GM18520 (cell line): ENCODE measurements at regions not wholly inside any gene's neighbourhood (a gene's known extent, or its start where the extent isn't known, plus 50 kb on each side); places are given as distances from the start of the nearest gene placed in this dataset.
"Not testable (repeated sequence)": the region's sequence is repeated elsewhere in the genome, so short reads cannot be mapped to it uniquely, and the experiment has no call there.

Experiments
- ATAC-seq: cut with Tn5 transposase; IDR thresholded peaks from one replicate; pipeline ENCODE4 v1.9.1; 2021; ENCODE audit not compliant: unreplicated experiment

DNA sequence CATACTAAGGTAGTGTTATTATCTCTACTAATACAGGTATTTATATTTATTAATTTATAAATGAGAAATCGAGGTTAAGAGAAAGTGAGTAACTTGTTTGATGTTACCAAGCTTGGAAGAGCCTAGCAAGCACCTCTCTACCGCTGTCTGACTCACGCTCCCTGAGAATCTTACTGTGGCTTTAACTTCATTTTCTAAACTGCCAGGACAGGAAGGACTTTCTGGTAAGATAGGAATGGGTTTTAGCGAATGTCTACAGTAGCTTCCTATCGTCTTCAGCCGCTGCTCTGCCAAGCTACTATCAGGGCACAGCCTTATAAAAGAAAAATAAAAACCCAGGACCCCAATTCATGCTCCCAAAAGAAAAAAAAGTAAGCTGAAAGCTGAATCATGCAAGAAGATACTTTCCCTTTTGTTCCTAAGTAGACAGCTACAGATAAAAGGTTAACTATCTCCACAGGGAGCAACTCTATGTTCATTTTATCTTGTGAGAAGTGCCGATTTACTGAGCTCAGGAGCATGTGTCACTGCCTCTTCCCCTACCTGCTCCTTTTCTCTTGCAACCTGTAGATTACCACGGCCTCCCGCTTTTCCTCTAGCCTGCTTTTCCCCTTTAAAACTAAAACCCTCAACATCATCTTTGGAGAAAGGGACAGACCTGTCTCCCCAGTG lies 60.2 kb downstream of the THNSL1 start:
- ATAC-seq: no peak

DNA sequence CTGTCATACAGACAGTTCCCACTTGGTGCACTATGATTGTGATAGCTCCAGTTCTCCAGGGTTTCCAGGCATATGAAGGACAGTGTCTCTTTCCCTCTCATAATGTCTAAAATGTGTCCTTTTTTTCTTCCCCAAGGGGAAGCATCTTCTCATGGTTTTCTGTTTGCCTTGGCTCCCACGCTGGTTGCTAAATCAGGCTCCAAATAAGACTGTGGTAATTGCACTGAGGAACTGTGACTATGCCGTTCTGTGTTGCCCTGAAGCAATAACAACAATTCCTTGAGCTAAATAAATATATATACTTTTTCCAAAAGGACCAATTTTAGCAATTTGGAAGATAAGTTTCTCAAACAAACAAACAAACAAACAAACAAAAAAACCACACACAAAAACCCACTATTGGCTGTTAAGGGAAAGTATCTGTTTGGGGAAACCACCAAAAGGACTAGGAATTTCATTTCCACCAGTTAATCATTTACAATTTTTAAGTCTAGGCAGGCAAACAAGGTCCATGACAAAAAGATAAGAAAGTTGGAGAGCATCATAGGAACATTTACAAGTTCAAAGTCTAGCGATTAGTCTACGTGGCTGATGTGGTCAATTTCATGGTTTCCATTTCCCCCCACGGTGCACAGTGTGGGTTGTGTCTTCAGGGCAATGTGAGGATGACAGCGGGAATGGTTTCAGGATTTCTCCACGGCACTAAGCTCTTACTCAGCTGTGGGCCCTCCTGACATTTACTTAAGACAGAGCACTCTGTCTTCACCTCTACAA lies 62.4 kb downstream of the THNSL1 start:
- ATAC-seq: no peak

DNA sequence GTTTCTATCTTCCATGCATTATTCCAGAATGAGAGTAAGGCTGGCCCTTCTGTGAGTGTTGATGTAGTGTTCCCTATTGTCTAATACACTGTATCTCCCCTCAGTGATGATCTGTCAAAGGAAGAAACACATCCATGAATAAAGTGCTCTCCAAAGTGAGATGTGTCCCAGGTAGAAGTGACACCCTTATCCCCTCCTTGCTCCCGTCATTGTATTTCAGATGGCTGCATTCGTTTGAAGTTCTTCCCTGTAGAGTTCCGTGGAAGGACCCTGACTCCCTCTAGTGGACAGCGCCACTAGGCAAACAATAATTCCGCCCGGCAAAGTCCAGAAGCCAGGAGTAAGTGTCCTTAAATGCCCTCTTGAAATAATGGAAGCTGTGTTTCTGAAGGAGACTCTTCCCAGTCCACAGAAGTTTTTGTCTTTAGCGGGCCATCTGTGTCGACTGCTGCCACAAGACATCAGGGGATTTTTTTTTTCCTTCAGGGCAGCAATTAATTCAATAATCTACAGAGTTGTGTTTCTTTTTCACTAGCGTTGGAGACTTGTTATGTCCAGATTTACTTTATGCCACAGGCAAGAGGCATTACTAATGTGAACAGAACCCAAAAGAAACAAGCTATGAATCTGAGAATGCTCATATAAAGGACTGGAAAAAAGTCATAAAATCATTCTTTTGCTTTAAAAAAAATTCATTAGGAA lies 64.6 kb downstream of the THNSL1 start:
- no peak for ATAC-seq

DNA sequence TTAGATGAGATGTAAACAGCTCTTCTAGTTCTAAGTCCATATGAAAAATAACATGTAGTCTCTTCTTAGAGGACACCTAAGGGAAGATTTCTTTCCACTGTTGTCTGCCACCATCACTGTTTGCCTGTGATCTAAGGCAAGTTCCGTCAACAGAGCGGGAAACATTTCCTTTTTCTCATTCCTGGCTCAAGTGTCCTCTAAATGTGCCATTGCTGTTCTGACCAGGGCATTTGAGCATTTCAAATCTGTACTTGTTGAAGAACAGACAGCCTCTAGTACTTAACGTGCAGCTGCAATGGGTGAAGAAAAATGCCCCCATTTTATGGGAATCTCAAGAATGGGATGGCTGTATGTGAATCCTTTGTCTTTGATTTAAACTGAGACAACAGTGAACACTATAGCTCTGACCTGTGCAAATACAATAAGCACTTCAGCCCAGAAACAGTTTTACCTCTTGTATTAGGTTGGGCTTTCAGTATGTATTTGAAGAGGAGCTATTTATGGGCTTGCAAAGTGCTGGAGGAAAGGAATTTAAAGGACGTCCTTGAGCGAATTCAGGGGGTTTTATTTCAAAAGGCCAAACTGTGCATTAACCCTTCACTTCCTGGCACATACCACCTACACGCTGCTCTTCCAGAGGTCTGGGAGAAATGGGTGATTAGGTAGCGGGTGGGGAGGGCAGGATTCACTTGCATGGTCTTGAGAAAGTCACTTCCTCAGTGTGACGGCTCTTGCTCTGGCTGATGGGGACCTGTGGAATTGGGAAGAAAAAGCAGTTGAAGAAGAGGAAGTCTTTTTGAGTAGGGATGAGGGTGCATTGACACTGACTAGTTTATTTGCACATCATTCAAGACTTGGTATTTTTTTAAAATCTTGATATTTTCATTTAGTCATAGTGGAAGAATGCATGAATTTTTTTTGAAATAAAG lies 66.1 kb downstream of the THNSL1 start:
- no peak for ATAC-seq

DNA sequence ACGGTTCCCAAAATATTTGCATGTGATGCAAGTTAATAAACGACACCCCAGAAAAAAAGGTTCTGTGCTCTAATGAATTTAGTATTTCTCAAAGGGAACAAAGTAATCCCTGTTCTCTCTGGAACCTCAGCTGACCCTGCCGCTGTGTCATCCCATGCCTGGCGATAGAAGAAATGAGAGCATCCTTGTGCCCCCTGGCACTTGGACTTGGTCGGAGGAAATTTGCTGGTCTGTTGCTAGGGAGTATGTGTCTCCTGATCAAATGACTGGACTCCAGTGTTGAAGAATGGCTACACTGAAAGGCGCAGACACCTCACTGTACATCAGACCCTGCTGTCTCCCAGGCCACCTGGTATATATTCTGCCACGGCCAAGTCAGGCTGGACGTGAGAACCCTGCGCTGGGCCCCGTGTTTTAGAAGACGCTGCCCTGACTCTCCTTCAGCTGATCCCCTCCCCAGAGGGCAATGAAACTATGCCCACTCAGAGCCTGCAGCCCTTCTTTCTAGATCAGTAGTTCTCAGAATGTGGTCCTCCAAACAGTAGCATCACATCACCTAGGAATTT lies 67.2 kb downstream of the THNSL1 start:
- ATAC-seq: no peak

DNA sequence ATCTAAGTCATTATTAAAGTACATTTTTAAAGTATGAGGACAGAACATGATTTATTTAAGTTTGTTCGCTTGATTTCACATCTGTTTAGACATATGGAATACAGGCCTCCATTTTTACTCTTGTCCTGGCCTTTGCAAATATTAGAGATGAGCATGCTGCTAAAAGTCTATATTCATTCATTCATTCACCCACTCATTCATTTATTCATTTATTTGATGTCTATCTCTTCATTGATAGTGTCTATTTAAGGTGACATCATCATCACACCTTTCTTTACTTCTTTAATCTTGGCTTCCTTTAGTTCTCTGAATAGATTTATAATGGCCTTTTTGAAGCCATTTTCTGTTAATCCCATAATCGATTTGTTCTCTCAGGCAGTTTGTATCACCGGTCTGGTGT lies 68.0 kb downstream of the THNSL1 start:
- ATAC-seq: no peak

DNA sequence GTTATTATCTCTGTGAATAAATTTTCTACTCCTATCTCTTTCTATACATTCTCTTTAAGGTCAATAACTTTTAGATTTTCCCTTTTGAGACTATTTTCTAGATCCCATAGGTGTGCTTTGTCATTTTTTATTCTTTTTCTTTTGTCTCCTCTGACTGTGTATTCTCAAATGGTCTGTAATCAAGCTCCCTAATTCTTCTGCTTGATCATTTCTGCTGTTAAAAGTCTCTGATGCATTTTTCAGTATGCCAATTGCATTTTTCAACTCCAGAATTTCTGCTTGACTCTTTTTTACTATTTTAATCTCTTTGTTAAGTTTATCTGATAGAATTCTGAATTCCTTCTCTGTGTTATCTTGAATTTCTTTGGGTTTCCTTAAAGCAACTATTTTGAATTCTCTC lies 78.2 kb downstream of the THNSL1 start:
- ATAC-seq: no peak

DNA sequence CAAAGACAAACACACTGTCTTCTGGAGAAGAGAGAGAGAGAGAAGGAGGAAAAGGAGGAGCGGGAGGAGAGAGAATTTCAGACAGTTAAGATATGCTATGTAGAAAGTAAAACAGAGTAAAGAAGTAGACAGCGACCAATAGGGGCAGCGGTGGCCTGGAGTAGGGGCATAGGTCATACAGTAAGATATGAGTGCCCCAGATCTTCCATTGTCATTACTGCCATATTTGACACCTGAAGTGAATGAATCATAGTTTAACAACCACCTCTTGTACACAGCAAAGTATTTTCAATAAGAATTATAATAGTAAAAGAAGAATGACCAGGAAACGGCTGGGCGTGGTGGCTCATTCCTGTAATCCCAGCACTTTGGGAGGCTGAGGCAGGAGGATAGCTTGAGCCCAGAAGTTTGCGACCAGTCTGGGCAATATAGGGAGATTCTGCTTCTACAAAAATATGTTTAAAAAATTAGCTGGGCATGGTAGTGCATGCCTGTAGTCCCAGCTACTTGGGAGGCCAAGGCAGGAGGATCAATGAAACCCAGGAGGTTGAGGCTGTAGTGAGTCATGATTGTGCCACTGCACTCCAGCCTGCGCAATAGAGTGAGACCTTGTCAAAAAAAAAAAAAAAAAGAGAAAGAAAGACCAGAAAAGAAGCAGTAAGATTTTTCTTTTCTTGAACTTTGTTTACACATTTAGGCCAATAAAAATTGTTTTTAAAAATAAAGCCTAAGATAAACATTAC lies 77.0 kb upstream of the GPR158 start:
- no peak for ATAC-seq

DNA sequence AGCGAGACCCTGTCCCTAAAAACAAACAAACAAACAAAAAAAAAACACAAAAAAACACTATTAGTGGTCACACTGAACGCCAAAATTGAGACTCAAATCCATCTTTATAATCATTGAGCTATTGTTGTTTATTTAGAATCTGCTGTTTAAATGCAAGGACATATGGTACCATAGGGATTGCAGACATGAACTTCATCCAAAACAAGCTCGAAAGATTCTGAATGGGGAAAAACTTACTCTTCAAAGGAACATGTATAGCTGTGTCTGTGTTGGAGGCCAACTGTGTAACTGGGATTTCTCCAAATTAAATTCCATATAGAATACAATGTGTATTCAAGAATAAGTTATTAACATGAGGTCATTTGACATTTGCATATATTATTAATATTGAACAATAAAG lies 74.7 kb upstream of the GPR158 start:
- no peak for ATAC-seq

DNA sequence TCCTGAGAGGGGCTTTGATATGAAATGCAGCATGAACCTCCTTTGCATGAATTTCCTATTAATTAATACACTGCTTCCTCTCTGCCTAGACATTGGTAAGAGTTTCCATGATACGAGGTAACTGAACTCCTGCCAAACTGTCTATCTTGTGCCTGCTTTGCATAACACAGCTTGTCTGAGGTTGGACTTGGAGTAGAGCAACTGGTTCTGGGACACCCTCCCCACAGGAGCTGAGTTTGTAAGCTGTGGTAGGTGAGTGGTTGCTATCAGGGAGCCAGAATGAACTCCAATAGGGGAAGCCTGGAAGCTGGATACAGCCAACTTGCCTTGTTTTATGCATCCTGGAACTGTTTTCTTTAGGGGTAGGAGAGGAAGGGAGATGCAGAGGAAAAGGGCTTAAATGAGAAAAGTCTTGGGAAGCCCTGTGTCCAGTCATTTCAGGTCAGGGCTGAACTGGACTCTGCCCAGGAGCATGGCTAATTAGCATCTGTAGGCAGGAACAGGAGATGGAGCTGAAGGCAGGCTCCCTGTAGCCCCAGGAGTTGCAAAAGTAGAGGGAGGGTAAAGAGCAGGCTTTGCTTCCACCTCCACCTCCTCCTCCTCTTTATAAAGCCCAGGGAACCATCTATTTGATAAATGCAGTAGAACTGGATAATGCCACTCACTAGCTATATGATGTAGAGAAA lies 73.2 kb upstream of the GPR158 start:
- no peak for ATAC-seq

DNA sequence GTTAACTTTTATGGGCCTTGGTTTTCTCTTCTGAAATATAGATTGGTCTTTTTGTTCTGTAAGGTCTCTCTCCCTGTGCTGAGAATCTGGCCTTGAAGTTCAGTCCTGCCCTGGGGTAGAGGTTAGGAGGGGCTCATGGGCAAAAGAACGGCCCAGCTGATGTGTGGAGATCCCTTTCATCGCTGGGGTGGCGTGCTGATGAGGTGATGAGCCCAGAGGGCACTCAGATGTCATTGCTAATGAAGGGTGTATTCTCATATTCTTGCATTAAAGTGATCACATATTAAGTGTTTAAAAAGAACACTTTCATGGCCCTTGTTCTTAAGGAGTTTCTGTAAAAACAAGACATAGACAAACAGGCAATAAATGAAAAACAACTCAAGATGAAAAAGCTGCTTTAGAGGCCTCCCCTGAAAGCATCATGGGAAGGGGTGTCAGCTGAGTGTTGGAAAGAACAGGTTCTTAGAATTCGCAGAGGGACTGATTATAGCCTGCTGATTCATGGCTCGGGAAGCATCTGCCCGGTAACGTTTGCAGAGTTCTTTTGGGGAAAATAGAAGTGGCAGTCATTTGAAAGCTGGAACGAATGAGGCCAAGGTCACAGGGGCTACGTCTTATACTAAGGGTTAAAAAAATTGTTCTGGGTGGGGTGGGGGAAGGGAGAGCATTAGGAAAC lies 72.5 kb upstream of the GPR158 start:
- ATAC-seq: no peak

DNA sequence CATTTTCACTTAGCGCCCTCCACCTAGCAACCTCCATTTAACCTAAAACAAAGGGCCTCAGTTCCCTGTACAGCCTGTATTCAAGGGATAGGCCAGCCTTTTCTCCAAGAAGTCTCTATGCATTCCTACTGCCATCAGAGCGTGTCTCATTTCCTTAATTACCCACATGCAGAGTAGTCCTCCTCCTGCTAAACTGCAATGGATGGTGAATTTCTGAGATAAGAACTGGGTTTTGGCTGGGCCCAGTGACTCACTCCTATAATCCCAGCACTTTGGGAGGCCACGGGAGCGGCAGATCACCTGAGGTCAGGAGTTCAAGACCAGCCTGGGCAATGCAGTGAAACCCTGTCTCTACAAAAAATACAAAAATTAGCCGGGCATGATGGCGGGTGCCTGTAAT lies 71.1 kb upstream of the GPR158 start:
- no peak for ATAC-seq

DNA sequence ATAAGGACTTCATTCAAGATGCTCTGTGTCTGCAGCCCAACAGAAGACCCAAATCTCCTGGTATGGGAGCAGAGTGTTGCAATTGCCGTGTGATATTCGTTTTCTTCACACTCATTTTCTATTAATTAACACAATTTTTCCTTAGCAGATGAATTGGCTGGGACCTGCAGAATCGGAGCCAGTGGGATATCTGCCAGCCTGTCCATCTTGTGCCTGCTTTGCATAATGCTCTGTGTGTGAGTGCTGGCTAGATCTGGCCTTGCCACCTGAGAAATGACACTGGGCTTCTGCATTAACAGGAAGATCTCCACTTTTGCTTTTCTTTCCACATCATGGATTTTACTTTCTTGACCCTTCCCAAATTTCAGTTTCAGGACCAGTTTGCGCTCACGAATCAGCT lies 70.4 kb upstream of the GPR158 start:
- ATAC-seq: no peak

DNA sequence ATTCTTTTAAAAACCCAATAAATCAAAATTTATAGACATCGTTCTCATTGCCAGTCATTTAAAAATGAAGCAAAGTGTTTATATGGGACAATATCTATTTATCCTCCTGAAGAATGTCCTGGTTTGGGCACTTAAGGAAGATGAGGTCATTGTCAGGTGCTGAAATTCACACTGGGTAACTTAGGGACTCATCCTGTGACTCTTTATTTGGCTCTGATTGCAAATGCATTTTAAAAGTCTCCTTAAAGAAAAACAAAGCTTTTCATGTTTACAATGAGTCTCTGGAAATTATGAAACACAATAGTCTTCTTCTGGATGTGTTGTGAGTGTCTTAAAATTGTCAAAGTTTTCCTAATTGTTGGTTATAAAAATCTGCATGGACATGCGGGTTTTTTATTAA lies 69.5 kb upstream of the GPR158 start:
- ATAC-seq: no peak

DNA sequence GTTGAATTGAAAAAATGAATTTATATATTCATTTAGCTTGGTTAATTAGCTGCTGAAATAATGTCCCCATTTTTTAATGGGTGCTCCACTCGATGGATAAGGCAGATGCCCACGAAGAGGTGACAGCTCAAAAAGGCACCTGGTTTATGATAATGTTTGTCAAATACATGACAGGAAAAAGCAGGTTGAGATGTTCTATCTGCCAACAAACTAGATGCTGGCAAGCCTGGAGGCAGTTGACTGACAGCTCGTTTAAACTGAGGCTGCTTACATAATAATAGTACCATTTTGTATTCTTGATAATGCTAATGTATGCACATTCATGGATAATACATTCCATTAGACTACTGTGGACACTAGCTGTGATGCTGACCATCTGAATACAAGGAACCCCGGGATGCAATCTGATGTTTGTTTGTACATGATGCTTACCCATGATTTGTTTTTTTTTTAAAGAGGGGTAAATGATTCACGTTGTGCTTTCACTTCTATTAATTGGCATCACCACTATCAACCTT lies 69.0 kb upstream of the GPR158 start:
- no peak for ATAC-seq

DNA sequence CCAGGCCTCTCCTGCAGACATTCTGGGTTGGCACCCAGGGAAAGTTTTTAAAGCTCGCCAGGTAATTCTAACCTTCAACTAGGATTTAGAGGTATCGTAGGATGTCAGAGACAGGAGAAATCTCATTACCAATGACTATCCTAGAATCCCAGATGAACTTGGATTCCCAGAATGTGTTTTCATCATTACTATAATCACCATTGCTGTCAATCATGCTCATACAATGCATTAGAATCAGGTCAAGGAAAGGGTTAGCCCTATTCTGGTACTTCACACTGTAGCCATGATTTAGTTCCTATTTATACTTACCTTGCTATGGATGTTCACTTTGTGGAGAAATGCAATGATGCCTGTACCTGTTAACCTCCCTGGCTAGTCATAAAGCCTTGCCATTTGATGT lies 67.0 kb upstream of the GPR158 start:
- ATAC-seq: no peak

DNA sequence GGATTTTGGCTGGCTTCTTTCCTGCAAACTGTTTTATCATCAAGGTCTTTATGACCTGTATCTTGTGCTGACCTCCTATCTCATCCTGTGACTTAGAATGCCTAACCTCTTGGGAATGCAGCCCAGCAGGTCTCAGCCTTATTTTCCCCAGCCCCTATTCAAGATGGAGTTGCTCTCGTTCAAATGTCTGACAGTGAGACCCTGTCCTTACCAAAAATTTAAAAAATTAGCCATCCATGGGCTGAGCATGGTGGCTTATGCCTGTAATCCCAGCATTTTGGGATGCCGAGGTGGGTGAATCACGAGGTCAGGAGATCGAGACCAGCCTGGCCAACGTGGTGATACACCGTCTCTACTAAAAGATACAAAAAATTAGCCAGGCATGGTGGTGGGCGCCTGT lies 64.9 kb upstream of the GPR158 start:
- ATAC-seq: not testable (repeated sequence)

DNA sequence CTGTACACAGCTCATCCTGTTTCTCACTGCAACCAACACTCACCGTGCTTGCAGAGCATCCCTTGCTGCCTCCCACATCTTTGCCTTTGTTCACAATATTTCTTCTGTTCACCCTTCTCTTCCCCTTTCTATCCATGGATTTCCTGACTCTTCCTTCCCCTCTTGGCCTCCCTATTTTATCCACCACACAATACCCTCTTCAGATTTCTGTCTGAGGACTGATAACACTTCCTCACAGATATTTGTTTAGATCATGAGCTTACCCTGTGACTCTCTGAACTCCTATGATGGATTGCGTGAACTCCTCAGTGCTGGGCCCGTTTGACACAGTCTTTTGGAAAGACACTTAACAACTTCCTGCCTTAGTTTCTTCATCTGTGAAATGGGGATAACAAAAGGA lies 62.8 kb upstream of the GPR158 start:
- no peak for ATAC-seq
